ENCODE measurements at regions not wholly inside any gene's neighbourhood (a gene's known extent, or its start where the extent isn't known, plus 50 kb on each side); places are given as distances from the start of the nearest gene placed in this dataset.

GRCh38 chr9:103427696-103428095 is 432.6 kb downstream of the CYLC2 start:
- TF ChIP-seq POLR2A (IDR thresholded peaks at IDR 0.05) (no peak), CTCF (IDR thresholded peaks at IDR 0.05 in 4 of 5, conservative IDR thresholded peaks at IDR 0.05 in 1 of 5) (no peak)
